GM23248 (cell line): ENCODE measurements at regions not wholly inside any gene's neighbourhood (a gene's known extent, or its start where the extent isn't known, plus 50 kb on each side); places are given as distances from the start of the nearest gene placed in this dataset.

ENCODE experiments used
- DNase-seq: peaks from one replicate; pipeline ENCODE4 v3.0.0-alpha.2; 2015
- H2AFZ ChIP-seq: fragments of 200-600 bp; sonication (generic); 2 replicates; pipeline ENCODE4 v1.6.1; 2016; ENCODE audit warnings: antibody characterized with exemption
- H3F3A ChIP-seq: fragments of 200-600 bp; sonication (generic); 2 replicates; pipeline ENCODE4 v1.6.1; 2016; ENCODE audit warnings: mild to moderate bottlenecking, antibody characterized with exemption, mixed run types; ENCODE audit not compliant: insufficient read depth
- H3K27ac ChIP-seq: fragments of 200-600 bp; sonication (generic); 2 replicates; pipeline ENCODE4 v1.5.1; 2016; ENCODE audit warnings: mild to moderate bottlenecking
- H3K27me3 ChIP-seq: fragments of 200-600 bp; sonication (generic); replicated peaks from 2 replicates; pipeline ENCODE4 v1.6.1; 2016; ENCODE audit warnings: mild to moderate bottlenecking; ENCODE audit not compliant: insufficient read depth
- H3K36me3 ChIP-seq: fragments of 200-600 bp; sonication (generic); 2 replicates; pipeline ENCODE4 v1.6.1; 2016; ENCODE audit warnings: low read depth, mild to moderate bottlenecking
- H3K4me1 ChIP-seq: fragments of 200-600 bp; sonication (generic); 2 replicates; pipeline ENCODE4 v1.6.1; 2016; ENCODE audit warnings: mild to moderate bottlenecking; ENCODE audit not compliant: insufficient read depth
- H3K4me2 ChIP-seq: fragments of 200-600 bp; sonication (generic); one replicate; pipeline ENCODE4 v1.6.1; 2016; ENCODE audit warnings: mild to moderate bottlenecking; ENCODE audit not compliant: unreplicated experiment
- H3K4me3 ChIP-seq: fragments of 200-600 bp; sonication (generic); 2 replicates; pipeline ENCODE4 v1.5.1; 2016; ENCODE audit warnings: mild to moderate bottlenecking
- H3K79me2 ChIP-seq: fragments of 200-600 bp; sonication (generic); 2 replicates; pipeline ENCODE4 v1.6.1; 2016; ENCODE audit warnings: mild to moderate bottlenecking; ENCODE audit not compliant: insufficient read depth
- H3K9ac ChIP-seq: fragments of 200-600 bp; sonication (generic); 2 replicates; pipeline ENCODE4 v1.6.1; 2016; ENCODE audit warnings: mild to moderate bottlenecking
- H3K9me2 ChIP-seq: fragments of 200-600 bp; sonication (generic); 2 replicates; pipeline ENCODE4 v1.6.1; 2016; ENCODE audit warnings: mixed run types, mild to moderate bottlenecking, moderate library complexity; ENCODE audit not compliant: insufficient read depth
- H3K9me3 ChIP-seq: fragments of 200-600 bp; sonication (generic); one replicate; pipeline ENCODE4 v1.6.1; 2017; ENCODE audit warnings: low read depth
- H4K20me1 ChIP-seq: fragments of 200-600 bp; sonication (generic); 2 replicates; pipeline ENCODE4 v1.6.0; 2016; ENCODE audit not compliant: insufficient read depth
- EZH2 ChIP-seq: fragments of 200-600 bp; sonication (generic); IDR thresholded peaks from 2 replicates; pipeline ENCODE4 v1.6.1; 2018; ENCODE audit warnings: antibody characterized with exemption, mild to moderate bottlenecking; ENCODE audit not compliant: insufficient read depth, poor library complexity, severe bottlenecking
- EZH2phosphoT487 ChIP-seq: fragments of 200-600 bp; sonication (generic); IDR thresholded peaks from 2 replicates; pipeline ENCODE4 v1.6.1; 2018; ENCODE audit warnings: antibody characterized with exemption, moderate library complexity, mild to moderate bottlenecking, low read depth; ENCODE audit not compliant: insufficient read depth
- WGBS, 2 experiments: methylation state at CpG; one replicate each; pipeline ENCODE4 v1.1.6; 2015 to 2017; ENCODE audit warnings: low lambda C conversion rate in 2 of 2, low coverage in 1 of 2; ENCODE audit errors: missing lambda C conversion rate in 2 of 2; 5-methylcytosine and 5-hydroxymethylcytosine counted together
- in situ Hi-C: fragments of 300-500 bp; cut with MboI; formaldehyde crosslinking; loops from 2 replicates; pipeline ENCODE4 v1.15.0; 2020

DNA sequence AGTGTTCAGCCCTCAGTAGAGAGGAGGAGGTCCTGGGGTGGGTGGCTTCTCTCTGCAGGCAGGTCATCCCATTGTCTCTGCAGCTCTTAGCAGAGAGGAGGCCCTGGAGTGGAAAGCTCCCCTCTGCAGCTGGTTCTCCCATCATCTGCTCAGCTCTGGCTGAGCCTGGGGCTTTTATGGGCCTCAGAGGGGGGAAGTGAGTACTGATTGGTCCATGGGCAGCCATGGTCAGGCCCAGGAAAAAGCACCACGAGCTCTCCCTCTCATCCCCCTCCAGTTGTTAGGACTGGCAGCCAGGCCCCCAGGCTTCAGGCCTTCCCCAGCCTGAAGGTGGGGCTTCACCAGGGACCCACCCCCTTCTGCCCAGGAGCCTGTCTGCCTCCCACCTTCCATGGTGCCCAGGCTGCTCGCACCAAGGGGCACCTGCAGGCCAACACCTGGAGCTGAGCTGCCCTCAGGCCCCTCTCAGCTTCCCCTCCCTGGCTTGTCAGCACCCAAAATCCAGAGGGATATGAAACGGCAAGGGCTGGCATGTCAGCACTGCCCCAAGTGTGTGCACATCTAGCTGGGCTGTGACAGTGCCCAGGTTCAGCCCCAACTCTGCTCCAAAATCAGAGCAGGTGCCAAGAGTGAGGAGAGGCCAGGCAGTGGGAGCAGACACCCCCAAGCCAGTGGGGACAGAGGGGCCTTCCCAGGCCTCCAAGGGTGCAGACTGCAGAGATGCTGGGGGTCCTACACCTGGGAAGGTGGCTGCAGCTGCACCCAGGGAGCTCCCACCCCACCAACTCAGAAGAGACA lies 449.0 kb downstream of the MATN1 start:
- Histone ChIP-seq H3F3A (no peaks in the 10 kb centered on the region), H3K4me2 (no peak overlapping the region), H3K79me2 (no peaks in the 10 kb centered on the region), H3K9ac (no peak overlapping the region), H3K4me1 (no peaks in the 10 kb centered on the region), H3K36me3 (no peaks in the 10 kb centered on the region), H3K9me2 (no peaks in the 10 kb centered on the region), H3K4me3 (no peak overlapping the region), H3K27me3 (0 out of 2 replicates have a peak, but pooled peaks cover 3% of the 10 kb centered on the region), H3K9me3 (no peaks in the 10 kb centered on the region), H2AFZ (no peak overlapping the region), H3K27ac (no peak overlapping the region), H4K20me1 (no peaks in the 10 kb centered on the region)
- WGBS, 2 experiments, result 12 to 14% methylated on average over 3 of the region's 3 CpGs
- in situ Hi-C loops, result no loop called here
- TF ChIP-seq EZH2 (no peak), EZH2phosphoT487 (no peak)
- DNase-seq, result no peak

GRCh38 chr1:30273456-30273855 lies 449.9 kb downstream of the MATN1 start:
- Histone ChIP-seq H3K27me3 (no peaks in the 10 kb centered on the region), H3K36me3 (no peaks in the 10 kb centered on the region), H3K4me3 (no peak overlapping the region), H3K9ac (no peak overlapping the region), H3K4me2 (no peak overlapping the region), H3K9me2 (no peaks in the 10 kb centered on the region), H3F3A (no peaks in the 10 kb centered on the region), H3K79me2 (no peaks in the 10 kb centered on the region), H3K9me3 (no peaks in the 10 kb centered on the region), H4K20me1 (no peaks in the 10 kb centered on the region), H3K27ac (no peak overlapping the region), H2AFZ (no peak overlapping the region), H3K4me1 (no peaks in the 10 kb centered on the region)
- DNase-seq, result no peak
- no peak for TF ChIP-seq EZH2phosphoT487
- no peak for TF ChIP-seq EZH2
- in situ Hi-C loops, result no loop called here
- 45 to 48% methylated on average over 5 of the region's 5 CpGs for WGBS, 2 experiments

- Histone ChIP-seq H2AFZ (no peak overlapping the region), H3K9me2 (no peaks in the 10 kb centered on the region), H3K79me2 (no peaks in the 10 kb centered on the region), H4K20me1 (no peaks in the 10 kb centered on the region), H3K9ac (no peak overlapping the region), H3K9me3 (no peaks in the 10 kb centered on the region), H3K27ac (no peak overlapping the region), H3K4me1 (no peaks in the 10 kb centered on the region), H3K27me3 (no peaks in the 10 kb centered on the region), H3K36me3 (no peaks in the 10 kb centered on the region), H3K4me3 (no peak overlapping the region), H3F3A (no peaks in the 10 kb centered on the region), H3K4me2 (no peak overlapping the region)
- TF ChIP-seq EZH2, result no peak
- TF ChIP-seq EZH2phosphoT487, result no peak
- 25 to 33% methylated on average over 1 of the region's 1 CpG for WGBS, 2 experiments
- no peak for DNase-seq
- in situ Hi-C loops, result no loop called here
These were observed 450.4 kb downstream of the MATN1 start for GRCh38 chr1:30273021-30273325.

GRCh38 chr1:30272277-30273020 lies 450.9 kb downstream of the MATN1 start:
- Histone ChIP-seq H4K20me1 (no peaks in the 10 kb centered on the region), H3F3A (no peaks in the 10 kb centered on the region), H3K4me3 (no peak overlapping the region), H3K9ac (no peak overlapping the region), H3K27me3 (no peaks in the 10 kb centered on the region), H3K4me1 (no peaks in the 10 kb centered on the region), H3K79me2 (no peaks in the 10 kb centered on the region), H3K9me2 (no peaks in the 10 kb centered on the region), H3K27ac (no peak overlapping the region), H3K36me3 (no peaks in the 10 kb centered on the region), H3K4me2 (no peak overlapping the region), H2AFZ (no peak overlapping the region), H3K9me3 (no peaks in the 10 kb centered on the region)
- in situ Hi-C loops, result no loop called here
- no peak for TF ChIP-seq EZH2
- no peak for TF ChIP-seq EZH2phosphoT487
- no peak for DNase-seq
- WGBS, 2 experiments, result 11 to 17% methylated on average over 3 to 6 of the region's 6 CpGs
